SK-N-SH (cell line): ENCODE measurements at regions not wholly inside any gene's neighbourhood (a gene's known extent, or its start where the extent isn't known, plus 50 kb on each side); places are given as distances from the start of the nearest gene placed in this dataset.

Source experiments
- CTCF ChIA-PET: fragments of 300-600, 350-600 bp; formaldehyde crosslinking; extraction: SDS; loops from one replicate; lab custom pipeline; 2021; lab: Yijun Ruan, JAX
- POLR2A ChIA-PET: fragments of 350-600 bp; sonication (Branson Sonifier 250); formaldehyde crosslinking; extraction: SDS; loops from one replicate; lab custom pipeline; 2020; ENCODE audit warnings: antibody characterized with exemption, inconsistent platforms; lab: Yijun Ruan, JAX
- DNase-seq: peaks from one replicate; pipeline ENCODE4 v3.0.0; 2012
- H2AFZ ChIP-seq: fragments of 200-600 bp; sonication (generic); 2 replicates; pipeline ENCODE4 v1.8.1; 2016; ENCODE audit warnings: antibody characterized with exemption, mild to moderate bottlenecking, low read depth
- H3F3A ChIP-seq: fragments of 200-600 bp; sonication (generic); replicated peaks from 2 replicates; pipeline ENCODE3; 2016; ENCODE audit warnings: antibody characterized with exemption, mild to moderate bottlenecking; ENCODE audit not compliant: insufficient read depth
- H3K27ac ChIP-seq, 2 experiments: fragments of 200-500 bp in 1 of 2; fragments of 200-600 bp in 1 of 2; sonication (Bioruptor generic) in 1 of 2; sonication (generic), shearing (Covaris generic) in 1 of 2; 2 replicates each; pipeline versions ENCODE4 v1.5.1 to v1.6.1; 2014 to 2016; ENCODE audit warnings: low read depth in 2 of 2, inconsistent platforms in 1 of 2, low read length in 1 of 2, mild to moderate bottlenecking in 1 of 2, mixed read lengths in 1 of 2
- H3K27me3 ChIP-seq: fragments of 200-600 bp; sonication (generic), shearing (Covaris generic); 2 replicates; pipeline ENCODE4 v1.6.1; 2016; ENCODE audit warnings: mixed run types; ENCODE audit not compliant: insufficient read depth
- H3K36me3 ChIP-seq, 2 experiments: fragments of 200-500 bp in 1 of 2; fragments of 200-600 bp in 1 of 2; sonication (Bioruptor generic) in 1 of 2; sonication (generic) in 1 of 2; replicated peaks in 1 of 2; 2 replicates each; pipeline versions ENCODE3 to v1.5.1; 2014 to 2016; ENCODE audit warnings: low read length in 1 of 2, mild to moderate bottlenecking in 1 of 2; ENCODE audit not compliant: insufficient read depth in 2 of 2, control insufficient read depth in 1 of 2
- H3K4me1 ChIP-seq, 2 experiments: fragments of 200-500 bp in 1 of 2; fragments of 200-600 bp in 1 of 2; sonication (Bioruptor generic) in 1 of 2; sonication (generic), shearing (Covaris generic) in 1 of 2; 2 replicates each; pipeline versions ENCODE4 v1.5.1 to v1.6.1; 2014 to 2016; ENCODE audit warnings: low read depth in 1 of 2, low read length in 1 of 2, mixed run types in 1 of 2; ENCODE audit not compliant: insufficient read depth in 2 of 2, control insufficient read depth in 1 of 2
- H3K4me2 ChIP-seq: fragments of 200-600 bp; sonication (generic), shearing (Covaris generic); 2 replicates; pipeline ENCODE4 v1.6.1; 2017; ENCODE audit warnings: mixed run types
- H3K4me3 ChIP-seq, 2 experiments: fragments of 200-500 bp in 1 of 2; fragments of 200-600 bp in 1 of 2; sonication (Bioruptor generic) in 1 of 2; sonication (generic), shearing (Covaris generic) in 1 of 2; 2 replicates each; pipeline versions ENCODE4 v1.5.1 to v1.8.1; 2014 to 2016; ENCODE audit warnings: low read depth in 2 of 2, inconsistent platforms in 1 of 2, low read length in 1 of 2, mild to moderate bottlenecking in 1 of 2, mixed read lengths in 1 of 2, moderate library complexity in 1 of 2
- H3K79me2 ChIP-seq: fragments of 200-600 bp; sonication (generic); 2 replicates; pipeline ENCODE4 v1.8.1; 2017; ENCODE audit warnings: mild to moderate bottlenecking; ENCODE audit not compliant: insufficient read depth
- H3K9ac ChIP-seq: fragments of 200-600 bp; sonication (generic); 2 replicates; pipeline ENCODE4 v1.6.1; 2017; ENCODE audit warnings: mixed run types
- H3K9me2 ChIP-seq: fragments of 200-600 bp; sonication (generic); 2 replicates; pipeline ENCODE4 v1.6.1; 2017; ENCODE audit warnings: mixed run types
- H3K9me3 ChIP-seq: fragments of 200-600 bp; sonication (generic); 2 replicates; pipeline ENCODE4 v1.6.1; 2017; ENCODE audit warnings: mixed run types, mild to moderate bottlenecking, moderate library complexity
- H4K20me1 ChIP-seq: fragments of 200-600 bp; sonication (generic); 2 replicates; pipeline ENCODE4 v1.6.1; 2017; ENCODE audit warnings: mild to moderate bottlenecking, mixed run types; ENCODE audit not compliant: insufficient read depth
- EP300 ChIP-seq, 2 experiments: IDR thresholded peaks; 2 replicates each; pipeline versions ENCODE4 v1.4.0 to v1.6.1; 2012; ENCODE audit warnings: borderline replicate concordance in 1 of 2, low read depth in 1 of 2, low read length in 1 of 2
- FOSL2 ChIP-seq: IDR thresholded peaks from 2 replicates; pipeline ENCODE4 v1.4.0; 2012; ENCODE audit warnings: low read depth, mild to moderate bottlenecking, moderate library complexity, borderline replicate concordance
- FOXJ3 ChIP-seq: sonication (generic); formaldehyde crosslinking; IDR thresholded peaks from 2 replicates; pipeline ENCODE4 v1.5.1; 2020; ENCODE audit warnings: mild to moderate bottlenecking, missing genetic modification reagents
- FOXM1 ChIP-seq: IDR thresholded peaks from 2 replicates; pipeline ENCODE4 v1.4.0; 2012; ENCODE audit warnings: low read depth, mild to moderate bottlenecking
- GABPA ChIP-seq: IDR thresholded peaks from 2 replicates; pipeline ENCODE4 v1.4.0; 2012; ENCODE audit warnings: low read depth, mild to moderate bottlenecking
- GATA2 ChIP-seq: sonication (generic); formaldehyde crosslinking; IDR thresholded peaks from 2 replicates; pipeline ENCODE4 v1.5.0; 2020; ENCODE audit warnings: mild to moderate bottlenecking, missing genetic modification reagents
- JUND ChIP-seq: IDR thresholded peaks from 2 replicates; pipeline ENCODE4 v1.4.0; 2012
- MEF2A ChIP-seq: IDR thresholded peaks from 2 replicates; pipeline ENCODE4 v1.4.0; 2012; ENCODE audit warnings: low read depth, borderline replicate concordance
- MXI1 ChIP-seq: IDR thresholded peaks from 2 replicates; pipeline ENCODE4 v1.6.1; 2012; ENCODE audit warnings: mild to moderate bottlenecking, low read depth, low read length, improper control_type of control experiment
- NFIC ChIP-seq: IDR thresholded peaks from 2 replicates; pipeline ENCODE4 v1.4.0; 2012; ENCODE audit warnings: borderline replicate concordance
- NRF1 ChIP-seq: IDR thresholded peaks from 2 replicates; pipeline ENCODE4 v1.6.1; 2012; ENCODE audit warnings: low read depth, mild to moderate bottlenecking, low read length
- POLR2AphosphoS5 ChIP-seq: IDR thresholded peaks from 2 replicates; pipeline ENCODE4 v1.6.1; 2012; ENCODE audit warnings: low read depth, low read length
- RAD21 ChIP-seq: IDR thresholded peaks from 2 replicates; pipeline ENCODE4 v1.6.1; 2012; ENCODE audit warnings: mild to moderate bottlenecking, low read length
- RCOR1 ChIP-seq: fragments of 150-350 bp; IDR thresholded peaks from 2 replicates; pipeline ENCODE4 v1.6.1; 2017; ENCODE audit warnings: antibody characterized with exemption, low read length
- TAF1 ChIP-seq: IDR thresholded peaks from 2 replicates; pipeline ENCODE4 v1.6.1; 2012; ENCODE audit warnings: low read depth, mild to moderate bottlenecking, low read length, moderate library complexity, borderline replicate concordance
- YY1 ChIP-seq: IDR thresholded peaks from 2 replicates; pipeline ENCODE4 v1.4.0; 2012; ENCODE audit warnings: low read depth, mild to moderate bottlenecking
- WGBS: methylation state at CpG from one replicate; pipeline ENCODE4 v1.1.6; 2017; ENCODE audit warnings: low lambda C conversion rate; 5-methylcytosine and 5-hydroxymethylcytosine counted together
- TF ChIP-seq, protein P1 (sequence below): IDR thresholded peaks from 2 replicates; pipeline ENCODE4 v1.4.0; 2012; ENCODE audit warnings: low read depth, borderline replicate concordance
- TF ChIP-seq, protein P2 (sequence below): fragments of 150-350 bp; IDR thresholded peaks from 2 replicates; pipeline ENCODE4 v1.6.1; 2016; ENCODE audit warnings: mild to moderate bottlenecking, low read depth, low read length
- TF ChIP-seq, protein P3 (sequence below): IDR thresholded peaks from 2 replicates; pipeline ENCODE4 v1.4.0; 2012; ENCODE audit warnings: low read depth

DNA sequence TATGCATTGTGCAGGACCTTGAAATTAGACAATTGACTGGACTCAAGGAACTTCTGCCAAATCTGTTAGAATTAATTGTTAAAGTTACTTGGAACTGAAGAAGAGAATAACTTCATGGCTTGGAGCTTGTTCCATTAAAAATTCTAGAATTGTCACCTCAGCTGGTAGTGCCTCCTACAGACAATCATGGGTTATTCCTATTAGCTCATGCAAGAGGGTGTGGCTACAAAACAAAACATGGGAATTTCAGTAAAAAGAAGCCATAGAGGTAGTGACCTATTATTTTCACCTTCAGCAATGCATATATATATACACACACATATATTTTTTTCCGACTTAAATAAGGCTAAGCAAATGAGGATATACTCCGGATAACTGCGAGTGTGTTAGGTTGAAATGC is 181.9 kb upstream of the DTNA start:
- no peaks in the 10 kb centered on the region; a peak in 1 of 4 replicates for H3K4me1 ChIP-seq
- no peaks in the 10 kb centered on the region for H3K9me2 ChIP-seq
- DNase-seq: no peak
- H3K27ac ChIP-seq: no peak overlapping the region
- no peak for TF ChIP-seq GATA2 (CRISPR knock-in tag)
- no peak for TF ChIP-seq FOXM1
- no peak for TF ChIP-seq GABPA
- TF ChIP-seq YY1: no peak
- no peak for TF ChIP-seq MEF2A
- no peak for TF ChIP-seq FOSL2
- 82% methylated on average over 3 of the region's 3 CpGs for WGBS
- H2AFZ ChIP-seq: no peak overlapping the region
- CTCF ChIA-PET: interaction anchor here (0.7 to 0.9 kb wide), 2 partner anchors 32 to 133 kb away, joined by 3 to 4 read pairs; no protein-coding TSS in a partner anchor
- no peak overlapping the region for H3K4me2 ChIP-seq
- POLR2A ChIA-PET: no interaction called here
- no peak overlapping the region for H3K9ac ChIP-seq
- no peaks in the 10 kb centered on the region for H3K36me3 ChIP-seq
- H3K79me2 ChIP-seq: no peaks in the 10 kb centered on the region
- no peak overlapping the region for H3K4me3 ChIP-seq
- H4K20me1 ChIP-seq: no peaks in the 10 kb centered on the region
- H3K27me3 ChIP-seq: no peaks in the 10 kb centered on the region
- H3F3A ChIP-seq: no peaks in the 10 kb centered on the region
- H3K9me3 ChIP-seq: no peaks in the 10 kb centered on the region

DNA sequence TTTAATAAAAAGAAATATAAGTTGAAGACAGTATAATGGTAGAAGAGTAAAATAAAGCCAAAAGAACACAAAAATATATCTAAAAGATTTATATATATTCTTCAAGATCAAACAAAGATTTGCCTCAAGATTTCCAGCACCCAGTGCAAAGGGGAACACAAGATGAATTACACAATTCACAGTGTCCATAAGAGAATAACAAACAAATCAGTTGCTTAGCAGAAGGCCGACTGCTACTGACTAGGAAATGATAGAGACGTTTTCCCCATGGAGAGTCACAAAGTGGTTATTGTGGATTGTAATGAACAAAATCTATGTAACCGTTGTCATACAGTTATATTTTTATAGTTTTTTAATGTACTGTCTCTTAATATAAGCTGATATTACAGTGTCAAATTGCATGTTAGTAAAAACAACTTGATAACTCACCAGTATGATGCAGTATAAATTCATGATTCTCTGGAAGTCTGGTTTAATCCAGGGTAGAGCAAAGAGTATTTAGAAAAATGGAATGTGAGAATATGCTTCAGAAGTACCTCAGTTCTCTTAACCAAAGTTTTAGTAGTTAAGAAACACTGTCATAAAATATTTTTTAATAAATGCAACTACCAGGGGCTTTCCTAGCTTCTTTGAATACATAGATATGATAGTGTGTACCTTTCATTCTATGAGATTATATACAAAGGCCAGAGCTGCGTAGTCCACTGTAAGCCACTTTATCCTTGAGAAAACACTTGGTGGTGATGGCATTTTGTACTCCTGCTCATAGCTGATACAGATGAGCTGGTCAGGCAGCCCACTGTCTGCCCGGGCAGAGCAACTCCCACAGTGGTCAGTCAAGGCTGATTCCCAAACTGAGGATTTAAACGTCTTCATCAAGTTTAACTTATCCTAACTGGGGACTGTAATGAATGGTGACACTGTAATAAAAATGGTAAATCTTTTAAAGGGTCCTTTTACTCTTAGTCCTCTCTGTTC is 180.5 kb upstream of the DTNA start:
- TF ChIP-seq FOXJ3 (no peak), RCOR1 (no peak), POLR2AphosphoS5 (no peak)
- no peaks in the 10 kb centered on the region for H3F3A ChIP-seq
- H3K27ac ChIP-seq: no peak overlapping the region
- no peaks in the 10 kb centered on the region for H4K20me1 ChIP-seq
- no peaks in the 10 kb centered on the region for H3K9me3 ChIP-seq
- no peaks in the 10 kb centered on the region for H3K36me3 ChIP-seq
- no peaks in the 10 kb centered on the region for H3K4me1 ChIP-seq
- no peak overlapping the region for H2AFZ ChIP-seq
- CTCF ChIA-PET: interaction anchor here (1.0 to 1.4 kb wide), 2 partner anchors 10 to 19 kb away, joined by 3 to 4 read pairs; no protein-coding TSS in a partner anchor
- DNase-seq: no peak
- 47% methylated on average over 6 of the region's 6 CpGs for WGBS
- no peaks in the 10 kb centered on the region for H3K9me2 ChIP-seq
- POLR2A ChIA-PET: no interaction called here
- no peaks in the 10 kb centered on the region for H3K79me2 ChIP-seq
- H3K9ac ChIP-seq: no peak overlapping the region
- no peak overlapping the region for H3K4me3 ChIP-seq
- H3K4me2 ChIP-seq: no peak overlapping the region
- H3K27me3 ChIP-seq: no peaks in the 10 kb centered on the region

DNA sequence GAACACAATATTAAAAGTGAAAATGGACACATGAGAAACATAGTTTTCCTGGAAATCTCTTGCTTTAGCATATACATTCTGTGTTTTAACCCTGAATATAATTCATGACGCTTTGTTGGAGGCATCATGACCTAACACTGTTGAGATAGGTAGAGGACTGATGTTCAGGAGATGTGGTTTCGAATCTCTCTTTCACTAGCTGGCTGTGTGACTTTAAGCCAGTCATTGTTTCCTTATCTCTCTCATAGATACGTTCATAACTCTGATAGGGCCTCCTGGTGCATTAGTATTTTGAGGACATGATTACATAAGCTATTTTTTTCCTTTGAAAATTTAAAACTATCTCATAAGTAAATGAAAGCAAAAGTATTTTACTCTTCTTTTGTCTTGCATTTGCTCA is 179.0 kb upstream of the DTNA start:
- Histone ChIP-seq H3K9me2 (no peaks in the 10 kb centered on the region), H3K27ac (no peak overlapping the region), H3K36me3 (no peaks in the 10 kb centered on the region), H3K79me2 (no peaks in the 10 kb centered on the region), H3K9ac (no peak overlapping the region), H2AFZ (no peak overlapping the region), H3K4me1 (no peaks in the 10 kb centered on the region), H3K9me3 (no peaks in the 10 kb centered on the region), H3K4me3 (no peak overlapping the region), H3F3A (no peaks in the 10 kb centered on the region), H3K4me2 (no peak overlapping the region), H4K20me1 (no peaks in the 10 kb centered on the region), H3K27me3 (no peaks in the 10 kb centered on the region)
- no peak for DNase-seq
- CTCF ChIA-PET: interaction anchor here (0.9 to 1.4 kb wide), 3 partner anchors 11 to 130 kb away, joined by 3 read pairs; no protein-coding TSS in a partner anchor
- POLR2A ChIA-PET: no interaction called here
- 12% methylated on average over 3 of the region's 3 CpGs for WGBS
- no peak for TF ChIP-seq NFIC
- no peak for TF ChIP-seq MXI1
- TF ChIP-seq, protein P1, sequence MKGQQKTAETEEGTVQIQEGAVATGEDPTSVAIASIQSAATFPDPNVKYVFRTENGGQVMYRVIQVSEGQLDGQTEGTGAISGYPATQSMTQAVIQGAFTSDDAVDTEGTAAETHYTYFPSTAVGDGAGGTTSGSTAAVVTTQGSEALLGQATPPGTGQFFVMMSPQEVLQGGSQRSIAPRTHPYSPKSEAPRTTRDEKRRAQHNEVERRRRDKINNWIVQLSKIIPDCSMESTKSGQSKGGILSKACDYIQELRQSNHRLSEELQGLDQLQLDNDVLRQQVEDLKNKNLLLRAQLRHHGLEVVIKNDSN: no peak
- TF ChIP-seq, protein P2, sequence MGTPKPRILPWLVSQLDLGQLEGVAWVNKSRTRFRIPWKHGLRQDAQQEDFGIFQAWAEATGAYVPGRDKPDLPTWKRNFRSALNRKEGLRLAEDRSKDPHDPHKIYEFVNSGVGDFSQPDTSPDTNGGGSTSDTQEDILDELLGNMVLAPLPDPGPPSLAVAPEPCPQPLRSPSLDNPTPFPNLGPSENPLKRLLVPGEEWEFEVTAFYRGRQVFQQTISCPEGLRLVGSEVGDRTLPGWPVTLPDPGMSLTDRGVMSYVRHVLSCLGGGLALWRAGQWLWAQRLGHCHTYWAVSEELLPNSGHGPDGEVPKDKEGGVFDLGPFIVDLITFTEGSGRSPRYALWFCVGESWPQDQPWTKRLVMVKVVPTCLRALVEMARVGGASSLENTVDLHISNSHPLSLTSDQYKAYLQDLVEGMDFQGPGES: no peak
- TF ChIP-seq GATA2 (CRISPR knock-in tag): no peak
- no peak for TF ChIP-seq FOXJ3
- no peak for TF ChIP-seq JUND
- TF ChIP-seq, protein P3, sequence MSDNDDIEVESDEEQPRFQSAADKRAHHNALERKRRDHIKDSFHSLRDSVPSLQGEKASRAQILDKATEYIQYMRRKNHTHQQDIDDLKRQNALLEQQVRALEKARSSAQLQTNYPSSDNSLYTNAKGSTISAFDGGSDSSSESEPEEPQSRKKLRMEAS: no peak
- TF ChIP-seq RAD21: no peak
- no peak for TF ChIP-seq EP300 (IDR thresholded peaks at IDR 0.05; ENCODE audit: borderline replicate concordance in 1 of 2, low read depth in 1 of 2, low read length in 1 of 2)
- TF ChIP-seq NRF1: no peak
- TF ChIP-seq TAF1: no peak
